Kidney (tissue), 13 donors: ENCODE measurements at regions not wholly inside any gene's neighbourhood (a gene's known extent, or its start where the extent isn't known, plus 50 kb on each side); places are given as distances from the start of the nearest gene placed in this dataset.

Source experiments
- DNase-seq, 5 donors: peaks; one replicate each; pipeline ENCODE4 v3.0.0-alpha.2; 2013 to 2020
- FAIRE-seq: peaks from 2 replicates; lab custom pipeline; 2012; peaks lifted over from hg19 to GRCh38; lab: Jason Lieb, UNC
- H3K27ac ChIP-seq, 2 donors: one replicate each; pipeline ENCODE4 v1.7.0; 2013; ENCODE audit warnings: low read depth in 2 of 2, low read length in 2 of 2, inconsistent platforms in 1 of 2
- H3K27me3 ChIP-seq: one replicate; pipeline ENCODE4 v1.7.1; 2013; ENCODE audit warnings: low read length, inconsistent platforms; ENCODE audit not compliant: control insufficient read depth, insufficient read depth
- H3K36me3 ChIP-seq, 3 donors: one replicate each; pipeline versions ENCODE4 v1.7.0 to v1.7.1; 2013; ENCODE audit warnings: low read length in 3 of 3, control low read depth in 1 of 3, inconsistent platforms in 1 of 3; ENCODE audit not compliant: insufficient read depth in 3 of 3, control insufficient read depth in 2 of 3
- H3K4me1 ChIP-seq, 3 donors: one replicate each; pipeline versions ENCODE4 v1.7.0 to v1.7.1; 2013; ENCODE audit warnings: low read length in 3 of 3, inconsistent platforms in 1 of 3, low read depth in 1 of 3; ENCODE audit not compliant: control insufficient read depth in 2 of 3, insufficient read depth in 2 of 3
- H3K4me3 ChIP-seq, 3 donors: one replicate each; pipeline versions ENCODE4 v1.7.0 to v1.8.1; 2013; ENCODE audit warnings: low read length in 3 of 3, control low read depth in 1 of 3, inconsistent platforms in 1 of 3
- H3K9ac ChIP-seq, 3 donors: one replicate each; pipeline versions ENCODE4 v1.7.0 to v1.7.1; 2013; ENCODE audit warnings: low read length in 3 of 3, control low read depth in 1 of 3, inconsistent platforms in 1 of 3
- H3K9me3 ChIP-seq, 3 donors: one replicate each; pipeline versions ENCODE4 v1.7.0 to v1.7.1; 2013; ENCODE audit warnings: low read length in 3 of 3, control low read depth in 1 of 3, inconsistent platforms in 1 of 3; ENCODE audit not compliant: control insufficient read depth in 2 of 3, insufficient read depth in 1 of 3
- intact Hi-C: fragments of 100-400 bp; cut with DNase I; formaldehyde crosslinking; loops from one replicate; pipeline ENCODE4 v1.11.1; 2022
- TF ChIP-seq, protein P1 (sequence below): IDR thresholded peaks from 3 replicates; pipeline ENCODE4 v1.5.1; 2012; ENCODE audit warnings: mild to moderate bottlenecking, moderate library complexity, borderline replicate concordance; ENCODE audit not compliant: insufficient read depth; ENCODE audit errors: extremely low read depth
- donor health status: control.
- donor health status: control.
- donor health status: control.
- donor health status: control.
- donor health status: control.
- donor health status: DM: yes; HTN: yes; CAD: no.
- donor health status: Normal renal cell carcinoma (clear cell type).

DNA sequence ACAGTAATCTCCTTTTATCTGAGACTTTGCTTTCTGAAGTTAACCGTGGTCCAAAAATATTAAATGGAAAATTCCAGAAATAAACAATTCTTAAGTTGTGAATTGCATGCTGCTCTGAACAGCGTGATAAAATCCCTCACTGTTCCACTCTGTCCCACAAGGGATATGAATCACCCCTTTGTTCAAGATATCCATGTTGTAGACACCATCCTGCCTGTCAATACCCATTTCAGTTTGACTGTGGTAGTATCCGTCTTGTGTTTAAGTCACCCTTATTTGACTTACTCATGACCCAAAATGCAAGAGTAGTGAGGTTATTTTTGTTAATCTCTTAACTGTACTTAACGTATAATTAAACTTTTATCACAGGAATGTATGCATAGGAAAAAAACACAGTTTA is 435.0 kb downstream of the SHQ1 start:
- intact Hi-C loops = no loop called here
- no peaks in the 10 kb centered on the region for H3K9me3 ChIP-seq
- H3K27me3 ChIP-seq = no peaks in the 10 kb centered on the region
- FAIRE-seq (no peak), DNase-seq (no peak)
- H3K4me3 ChIP-seq = no peak overlapping the region
- peaks cover 0 to 3% (median 2%) of the 10 kb centered on the region in 3 donors for H3K4me1 ChIP-seq
- no peak overlapping the region for H3K27ac ChIP-seq
- no peaks in the 10 kb centered on the region for H3K36me3 ChIP-seq
- TF ChIP-seq, protein P1, sequence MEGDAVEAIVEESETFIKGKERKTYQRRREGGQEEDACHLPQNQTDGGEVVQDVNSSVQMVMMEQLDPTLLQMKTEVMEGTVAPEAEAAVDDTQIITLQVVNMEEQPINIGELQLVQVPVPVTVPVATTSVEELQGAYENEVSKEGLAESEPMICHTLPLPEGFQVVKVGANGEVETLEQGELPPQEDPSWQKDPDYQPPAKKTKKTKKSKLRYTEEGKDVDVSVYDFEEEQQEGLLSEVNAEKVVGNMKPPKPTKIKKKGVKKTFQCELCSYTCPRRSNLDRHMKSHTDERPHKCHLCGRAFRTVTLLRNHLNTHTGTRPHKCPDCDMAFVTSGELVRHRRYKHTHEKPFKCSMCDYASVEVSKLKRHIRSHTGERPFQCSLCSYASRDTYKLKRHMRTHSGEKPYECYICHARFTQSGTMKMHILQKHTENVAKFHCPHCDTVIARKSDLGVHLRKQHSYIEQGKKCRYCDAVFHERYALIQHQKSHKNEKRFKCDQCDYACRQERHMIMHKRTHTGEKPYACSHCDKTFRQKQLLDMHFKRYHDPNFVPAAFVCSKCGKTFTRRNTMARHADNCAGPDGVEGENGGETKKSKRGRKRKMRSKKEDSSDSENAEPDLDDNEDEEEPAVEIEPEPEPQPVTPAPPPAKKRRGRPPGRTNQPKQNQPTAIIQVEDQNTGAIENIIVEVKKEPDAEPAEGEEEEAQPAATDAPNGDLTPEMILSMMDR = no peak
- no peak overlapping the region for H3K9ac ChIP-seq

DNA sequence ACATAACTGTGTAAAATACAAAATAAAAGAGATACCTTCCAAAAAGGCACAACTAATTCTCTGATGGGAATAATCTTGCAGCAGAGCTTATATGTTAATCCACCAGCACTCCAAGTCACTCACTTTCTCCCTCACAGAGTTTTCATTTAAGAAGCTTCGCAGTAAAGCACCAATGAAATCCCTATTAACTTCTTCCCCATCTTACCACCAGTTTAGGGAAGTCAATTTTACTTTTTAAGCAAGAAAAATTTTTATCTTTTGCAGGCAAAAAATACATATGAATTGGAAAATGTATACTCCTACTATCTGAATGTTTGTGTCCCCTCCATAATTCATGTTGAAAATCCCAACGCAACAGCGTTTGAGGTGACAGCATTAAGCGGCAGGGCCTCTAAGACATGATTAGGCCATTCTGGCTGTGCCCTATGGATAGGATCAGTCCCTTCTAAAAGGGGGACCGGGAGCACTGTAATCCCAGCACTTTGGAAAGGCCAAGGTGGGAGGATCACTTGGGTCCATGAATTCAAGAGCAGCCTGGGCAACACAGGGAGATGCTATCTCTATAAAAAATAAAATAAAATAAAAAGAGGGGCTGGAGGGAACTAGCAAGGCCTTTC is 435.8 kb downstream of the SHQ1 start:
- intact Hi-C loops = no loop called here
- Histone ChIP-seq H3K27me3 (no peaks in the 10 kb centered on the region), H3K9me3 (no peaks in the 10 kb centered on the region), H3K4me1 (peaks cover 0 to 3% (median 2%) of the 10 kb centered on the region in 3 donors), H3K27ac (no peak overlapping the region), H3K9ac (no peak overlapping the region), H3K36me3 (no peaks in the 10 kb centered on the region), H3K4me3 (no peak overlapping the region)
- TF ChIP-seq, protein P1 = no peak
- DNase-seq = no peak
- FAIRE-seq = no peak

DNA sequence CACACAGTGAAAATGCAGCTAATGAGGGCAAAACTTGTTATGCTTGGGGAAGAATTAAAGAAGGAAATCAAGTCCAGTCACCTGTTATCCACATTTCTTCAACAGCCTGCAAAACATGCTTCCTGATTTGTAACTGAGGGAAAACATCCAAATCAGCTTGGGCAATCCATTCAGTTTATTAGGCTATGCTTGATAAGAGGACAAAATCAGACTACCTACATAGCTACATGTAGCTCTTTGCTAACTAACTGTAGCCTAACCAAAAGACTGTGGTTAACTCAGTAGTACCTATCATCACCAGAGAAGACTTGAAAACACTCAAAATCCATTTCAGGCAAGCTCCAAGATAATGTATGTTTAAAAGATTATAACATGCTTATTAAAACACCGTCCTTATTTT is 436.4 kb downstream of the SHQ1 start:
- no peaks in the 10 kb centered on the region for H3K36me3 ChIP-seq
- intact Hi-C loops = no loop called here
- TF ChIP-seq, protein P1 = no peak
- H3K9ac ChIP-seq = no peak overlapping the region
- no peaks in the 10 kb centered on the region for H3K27me3 ChIP-seq
- DNase-seq = no peak
- H3K9me3 ChIP-seq = no peaks in the 10 kb centered on the region
- no peak overlapping the region for H3K4me3 ChIP-seq
- no peak overlapping the region for H3K27ac ChIP-seq
- no peak for FAIRE-seq
- peaks cover 0 to 3% (median 2%) of the 10 kb centered on the region in 3 donors for H3K4me1 ChIP-seq

DNA sequence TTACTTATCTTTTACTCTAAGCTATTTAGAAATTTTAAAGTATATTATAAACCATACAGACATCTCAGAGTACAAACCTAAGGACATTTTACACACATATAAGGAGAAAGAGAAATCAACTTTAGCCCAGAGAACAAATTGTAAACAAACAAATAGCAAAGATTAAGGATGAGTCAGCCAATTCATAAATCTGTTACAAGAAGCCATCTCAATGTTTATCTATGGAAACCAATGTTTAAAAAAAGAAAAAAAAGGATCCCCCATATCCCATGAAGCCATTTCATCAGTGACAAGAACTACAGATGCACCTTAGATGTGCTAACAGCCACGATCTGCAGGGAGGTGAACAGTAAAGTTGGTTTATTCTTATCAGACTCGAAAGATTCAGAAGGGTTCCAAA is 437.1 kb downstream of the SHQ1 start:
- TF ChIP-seq, protein P1 = no peak
- Histone ChIP-seq H3K36me3 (no peaks in the 10 kb centered on the region), H3K27me3 (no peaks in the 10 kb centered on the region), H3K27ac (no peak overlapping the region), H3K9ac (no peak overlapping the region), H3K9me3 (no peaks in the 10 kb centered on the region), H3K4me1 (peaks cover 0 to 3% (median 2%) of the 10 kb centered on the region in 3 donors), H3K4me3 (no peak overlapping the region)
- intact Hi-C loops = no loop called here
- no peak for DNase-seq
- no peak for FAIRE-seq
